ENCODE measurements at regions not wholly inside any gene's neighbourhood (a gene's known extent, or its start where the extent isn't known, plus 50 kb on each side); places are given as distances from the start of the nearest gene placed in this dataset.

GRCh38 chr4:126123611-126124325 is 809.0 kb downstream of the FAT4 start:
- H3K27ac ChIP-seq (ENCODE audit: low read depth, low read length), result no peak overlapping the region
- H3K9me3 ChIP-seq (ENCODE audit: control insufficient read depth in 3 of 3, low read length in 3 of 3), result no peaks in the 10 kb centered on the region
- no peaks in the 10 kb centered on the region for H3K4me1 ChIP-seq (ENCODE audit: control insufficient read depth in 3 of 3, insufficient read depth in 3 of 3, low read length in 3 of 3)
- no peaks in the 10 kb centered on the region for H3K27me3 ChIP-seq (ENCODE audit: control insufficient read depth in 3 of 3, insufficient read depth in 3 of 3, low read length in 3 of 3)
- H3K4me3 ChIP-seq (ENCODE audit: low read length in 3 of 3), result no peak overlapping the region
- H3K36me3 ChIP-seq (ENCODE audit: control insufficient read depth in 3 of 3, insufficient read depth in 3 of 3, low read length in 3 of 3), result no peaks in the 10 kb centered on the region
- H3K9ac ChIP-seq (ENCODE audit: low read depth in 1 of 3, low read length in 3 of 3), result no peak overlapping the region

- H3K4me1 ChIP-seq (ENCODE audit: control insufficient read depth in 3 of 3, insufficient read depth in 3 of 3, low read length in 3 of 3), result no peaks in the 10 kb centered on the region
- no peaks in the 10 kb centered on the region for H3K36me3 ChIP-seq (ENCODE audit: control insufficient read depth in 3 of 3, insufficient read depth in 3 of 3, low read length in 3 of 3)
- no peak overlapping the region for H3K9ac ChIP-seq (ENCODE audit: low read depth in 1 of 3, low read length in 3 of 3)
- H3K27me3 ChIP-seq (ENCODE audit: control insufficient read depth in 3 of 3, insufficient read depth in 3 of 3, low read length in 3 of 3), result no peaks in the 10 kb centered on the region
- H3K9me3 ChIP-seq (ENCODE audit: control insufficient read depth in 3 of 3, low read length in 3 of 3), result no peaks in the 10 kb centered on the region
- no peak overlapping the region for H3K4me3 ChIP-seq (ENCODE audit: low read length in 3 of 3)
- no peak overlapping the region for H3K27ac ChIP-seq (ENCODE audit: low read depth, low read length)
These were observed 810.1 kb downstream of the FAT4 start for GRCh38 chr4:126124818-126125217.

GRCh38 chr4:126130215-126130614 is 815.5 kb downstream of the FAT4 start:
- H3K27ac ChIP-seq (ENCODE audit: low read depth, low read length), result no peak overlapping the region
- no peak overlapping the region for H3K4me3 ChIP-seq (ENCODE audit: low read length in 3 of 3)
- H3K9ac ChIP-seq (ENCODE audit: low read depth in 1 of 3, low read length in 3 of 3), result no peak overlapping the region
- no peaks in the 10 kb centered on the region for H3K36me3 ChIP-seq (ENCODE audit: control insufficient read depth in 3 of 3, insufficient read depth in 3 of 3, low read length in 3 of 3)
- H3K9me3 ChIP-seq (ENCODE audit: control insufficient read depth in 3 of 3, low read length in 3 of 3), result no peaks in the 10 kb centered on the region
- H3K27me3 ChIP-seq (ENCODE audit: control insufficient read depth in 3 of 3, insufficient read depth in 3 of 3, low read length in 3 of 3), result no peaks in the 10 kb centered on the region
- H3K4me1 ChIP-seq (ENCODE audit: control insufficient read depth in 3 of 3, insufficient read depth in 3 of 3, low read length in 3 of 3), result no peaks in the 10 kb centered on the region

- no peaks in the 10 kb centered on the region for H3K36me3 ChIP-seq (ENCODE audit: control insufficient read depth in 3 of 3, insufficient read depth in 3 of 3, low read length in 3 of 3)
- H3K9me3 ChIP-seq (ENCODE audit: control insufficient read depth in 3 of 3, low read length in 3 of 3), result no peaks in the 10 kb centered on the region
- H3K4me1 ChIP-seq (ENCODE audit: control insufficient read depth in 3 of 3, insufficient read depth in 3 of 3, low read length in 3 of 3), result no peaks in the 10 kb centered on the region
- H3K27me3 ChIP-seq (ENCODE audit: control insufficient read depth in 3 of 3, insufficient read depth in 3 of 3, low read length in 3 of 3), result no peaks in the 10 kb centered on the region
- no peak overlapping the region for H3K9ac ChIP-seq (ENCODE audit: low read depth in 1 of 3, low read length in 3 of 3)
- H3K4me3 ChIP-seq (ENCODE audit: low read length in 3 of 3), result no peak overlapping the region
- H3K27ac ChIP-seq (ENCODE audit: low read depth, low read length), result no peak overlapping the region
These were observed 822.4 kb downstream of the FAT4 start for GRCh38 chr4:126136922-126137781.

- Histone ChIP-seq H3K27me3 (ENCODE audit: control insufficient read depth in 3 of 3, insufficient read depth in 3 of 3, low read length in 3 of 3) (no peaks in the 10 kb centered on the region), H3K4me3 (ENCODE audit: low read length in 3 of 3) (no peak overlapping the region), H3K27ac (ENCODE audit: low read depth, low read length) (no peak overlapping the region), H3K36me3 (ENCODE audit: control insufficient read depth in 3 of 3, insufficient read depth in 3 of 3, low read length in 3 of 3) (no peaks in the 10 kb centered on the region), H3K9ac (ENCODE audit: low read depth in 1 of 3, low read length in 3 of 3) (no peak overlapping the region), H3K4me1 (ENCODE audit: control insufficient read depth in 3 of 3, insufficient read depth in 3 of 3, low read length in 3 of 3) (no peaks in the 10 kb centered on the region), H3K9me3 (ENCODE audit: control insufficient read depth in 3 of 3, low read length in 3 of 3) (no peaks in the 10 kb centered on the region)
These were observed 823.0 kb downstream of the FAT4 start for GRCh38 chr4:126137782-126138170.

- Histone ChIP-seq H3K27ac (ENCODE audit: low read depth, low read length) (no peak overlapping the region), H3K4me1 (ENCODE audit: control insufficient read depth in 3 of 3, insufficient read depth in 3 of 3, low read length in 3 of 3) (no peaks in the 10 kb centered on the region), H3K4me3 (ENCODE audit: low read length in 3 of 3) (no peak overlapping the region), H3K36me3 (ENCODE audit: control insufficient read depth in 3 of 3, insufficient read depth in 3 of 3, low read length in 3 of 3) (no peaks in the 10 kb centered on the region), H3K9me3 (ENCODE audit: control insufficient read depth in 3 of 3, low read length in 3 of 3) (no peaks in the 10 kb centered on the region), H3K9ac (ENCODE audit: low read depth in 1 of 3, low read length in 3 of 3) (no peak overlapping the region), H3K27me3 (ENCODE audit: control insufficient read depth in 3 of 3, insufficient read depth in 3 of 3, low read length in 3 of 3) (no peaks in the 10 kb centered on the region)
These were observed 829.9 kb downstream of the FAT4 start for GRCh38 chr4:126144543-126145237.

- no peaks in the 10 kb centered on the region for H3K36me3 ChIP-seq (ENCODE audit: control insufficient read depth in 3 of 3, insufficient read depth in 3 of 3, low read length in 3 of 3)
- no peaks in the 10 kb centered on the region for H3K27me3 ChIP-seq (ENCODE audit: control insufficient read depth in 3 of 3, insufficient read depth in 3 of 3, low read length in 3 of 3)
- no peak overlapping the region for H3K4me3 ChIP-seq (ENCODE audit: low read length in 3 of 3)
- no peak overlapping the region for H3K27ac ChIP-seq (ENCODE audit: low read depth, low read length)
- no peak overlapping the region for H3K9ac ChIP-seq (ENCODE audit: low read depth in 1 of 3, low read length in 3 of 3)
- no peaks in the 10 kb centered on the region for H3K4me1 ChIP-seq (ENCODE audit: control insufficient read depth in 3 of 3, insufficient read depth in 3 of 3, low read length in 3 of 3)
- H3K9me3 ChIP-seq (ENCODE audit: control insufficient read depth in 3 of 3, low read length in 3 of 3), result peaks cover 0 to 4% (median 0%) of the 10 kb centered on the region in 3 donors
These were observed 853.7 kb downstream of the FAT4 start for GRCh38 chr4:126168484-126168883.

- Histone ChIP-seq H3K9me3 (ENCODE audit: control insufficient read depth in 3 of 3, low read length in 3 of 3) (peaks cover 0 to 4% (median 0%) of the 10 kb centered on the region in 3 donors), H3K4me1 (ENCODE audit: control insufficient read depth in 3 of 3, insufficient read depth in 3 of 3, low read length in 3 of 3) (no peaks in the 10 kb centered on the region), H3K36me3 (ENCODE audit: control insufficient read depth in 3 of 3, insufficient read depth in 3 of 3, low read length in 3 of 3) (no peaks in the 10 kb centered on the region), H3K27me3 (ENCODE audit: control insufficient read depth in 3 of 3, insufficient read depth in 3 of 3, low read length in 3 of 3) (no peaks in the 10 kb centered on the region), H3K27ac (ENCODE audit: low read depth, low read length) (no peak overlapping the region), H3K4me3 (ENCODE audit: low read length in 3 of 3) (no peak overlapping the region), H3K9ac (ENCODE audit: low read depth in 1 of 3, low read length in 3 of 3) (no peak overlapping the region)
These were observed 857.4 kb downstream of the FAT4 start for GRCh38 chr4:126172126-126172525.

GRCh38 chr4:126174627-126175026 is 859.9 kb downstream of the FAT4 start:
- Histone ChIP-seq H3K9me3 (ENCODE audit: control insufficient read depth in 3 of 3, low read length in 3 of 3) (peaks cover 0 to 4% (median 0%) of the 10 kb centered on the region in 3 donors), H3K27ac (ENCODE audit: low read depth, low read length) (no peak overlapping the region), H3K9ac (ENCODE audit: low read depth in 1 of 3, low read length in 3 of 3) (no peak overlapping the region), H3K36me3 (ENCODE audit: control insufficient read depth in 3 of 3, insufficient read depth in 3 of 3, low read length in 3 of 3) (no peaks in the 10 kb centered on the region), H3K4me3 (ENCODE audit: low read length in 3 of 3) (no peak overlapping the region), H3K4me1 (ENCODE audit: control insufficient read depth in 3 of 3, insufficient read depth in 3 of 3, low read length in 3 of 3) (no peaks in the 10 kb centered on the region), H3K27me3 (ENCODE audit: control insufficient read depth in 3 of 3, insufficient read depth in 3 of 3, low read length in 3 of 3) (no peaks in the 10 kb centered on the region)

GRCh38 chr4:126180642-126181041 is 865.9 kb downstream of the FAT4 start:
- H3K36me3 ChIP-seq (ENCODE audit: control insufficient read depth in 3 of 3, insufficient read depth in 3 of 3, low read length in 3 of 3), result no peaks in the 10 kb centered on the region
- no peak overlapping the region for H3K27ac ChIP-seq (ENCODE audit: low read depth, low read length)
- H3K4me1 ChIP-seq (ENCODE audit: control insufficient read depth in 3 of 3, insufficient read depth in 3 of 3, low read length in 3 of 3), result no peaks in the 10 kb centered on the region
- H3K9me3 ChIP-seq (ENCODE audit: control insufficient read depth in 3 of 3, low read length in 3 of 3), result no peaks in the 10 kb centered on the region
- no peak overlapping the region for H3K9ac ChIP-seq (ENCODE audit: low read depth in 1 of 3, low read length in 3 of 3)
- no peaks in the 10 kb centered on the region for H3K27me3 ChIP-seq (ENCODE audit: control insufficient read depth in 3 of 3, insufficient read depth in 3 of 3, low read length in 3 of 3)
- no peak overlapping the region for H3K4me3 ChIP-seq (ENCODE audit: low read length in 3 of 3)
